ENCODE measurements at regions not wholly inside any gene's neighbourhood (a gene's known extent, or its start where the extent isn't known, plus 50 kb on each side); places are given as distances from the start of the nearest gene placed in this dataset.

DNA sequence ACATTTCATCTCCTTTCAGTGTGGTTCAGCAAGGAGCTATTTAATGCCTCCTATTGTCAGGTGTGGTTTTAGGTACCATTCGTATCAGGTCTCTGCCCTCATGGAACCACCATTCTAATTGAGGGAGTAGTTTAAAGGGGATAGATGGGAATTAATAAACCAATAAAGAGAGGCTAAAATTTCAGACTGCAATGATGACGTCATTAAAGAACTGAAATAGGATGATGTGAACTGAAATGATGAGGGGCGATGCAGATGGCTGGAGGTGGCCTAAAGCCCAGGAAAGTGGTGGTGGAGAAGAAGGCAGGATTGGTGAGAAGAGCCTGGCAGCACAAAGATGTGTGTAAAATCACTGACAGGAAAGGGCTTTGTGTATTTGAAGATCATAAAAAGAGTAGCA is 148.9 kb upstream of the RBFOX1 start:
- DNase-seq: no peak

DNA sequence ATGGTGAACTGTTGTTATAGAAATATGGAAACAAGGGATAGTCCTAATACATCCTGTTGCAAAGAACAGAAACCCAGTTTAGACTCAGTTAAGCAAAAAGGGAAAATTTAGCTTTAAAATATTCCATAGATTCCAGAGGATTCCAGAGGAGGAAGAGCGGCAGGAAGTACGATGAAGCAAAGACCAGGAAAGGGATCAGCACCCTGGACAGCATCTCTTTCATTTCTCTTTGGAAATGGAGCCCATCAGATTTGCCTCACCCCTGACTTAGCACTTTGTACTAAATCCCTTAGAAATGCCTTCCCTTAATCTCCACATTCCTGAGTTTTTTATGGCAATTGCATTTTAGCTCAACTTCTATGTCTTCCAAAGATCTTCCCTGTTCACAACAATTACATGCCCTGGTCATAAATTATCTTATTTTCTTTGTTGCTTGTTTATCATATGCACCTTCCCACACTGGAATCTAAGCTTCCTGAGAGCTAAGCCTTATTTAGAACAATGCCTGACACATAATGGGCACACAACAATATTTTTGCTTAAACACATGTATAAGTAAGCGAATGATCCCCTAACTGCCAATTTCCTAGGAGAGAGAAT is 150.0 kb upstream of the RBFOX1 start:
- DNase-seq: no peak

DNA sequence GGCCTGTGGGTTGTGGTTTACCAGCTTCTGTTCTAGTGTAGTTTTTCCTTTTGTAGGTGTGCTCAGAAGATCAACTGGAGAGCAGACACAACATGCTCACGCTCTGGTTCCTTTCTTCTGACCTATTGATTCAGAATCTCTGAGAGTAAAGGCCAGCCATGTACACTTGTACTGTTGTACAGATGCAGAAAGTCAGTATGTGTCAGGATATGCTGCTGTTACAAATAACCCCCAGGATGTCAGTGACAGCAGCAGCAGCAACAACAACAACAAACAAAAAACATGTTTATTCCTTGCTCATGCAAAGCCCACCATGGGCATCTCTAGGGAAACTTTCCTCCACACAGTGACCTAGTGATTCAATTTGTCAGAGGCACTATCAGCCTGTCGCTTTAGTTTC is 154.8 kb upstream of the RBFOX1 start:
- no peak for DNase-seq

- no peak for DNase-seq
Observed at GRCh38 chr16:7171151-7171550, 161.5 kb upstream of the RBFOX1 start.

GRCh38 chr16:7167626-7168025 is 165.0 kb upstream of the RBFOX1 start:
- no peak for DNase-seq

DNA sequence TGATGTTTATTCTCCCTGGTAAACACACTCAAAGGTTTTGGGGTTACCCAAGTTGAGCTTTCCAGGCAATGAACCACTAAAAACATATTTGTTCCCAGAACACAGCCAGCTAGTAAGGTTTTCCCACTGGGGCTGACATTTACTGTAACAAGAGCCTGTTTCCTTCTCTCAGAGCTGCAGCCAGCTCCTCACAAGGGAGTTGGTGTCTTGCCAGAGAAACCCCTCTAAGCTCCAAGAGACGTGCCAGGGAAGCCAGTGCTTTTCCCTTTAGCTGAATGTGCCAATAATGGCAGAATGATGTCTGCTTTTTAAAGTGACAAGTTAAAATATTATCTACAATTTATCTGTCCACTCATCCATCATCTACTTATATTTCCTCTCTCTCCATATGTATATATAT is 170.8 kb upstream of the RBFOX1 start:
- no peak for DNase-seq

DNA sequence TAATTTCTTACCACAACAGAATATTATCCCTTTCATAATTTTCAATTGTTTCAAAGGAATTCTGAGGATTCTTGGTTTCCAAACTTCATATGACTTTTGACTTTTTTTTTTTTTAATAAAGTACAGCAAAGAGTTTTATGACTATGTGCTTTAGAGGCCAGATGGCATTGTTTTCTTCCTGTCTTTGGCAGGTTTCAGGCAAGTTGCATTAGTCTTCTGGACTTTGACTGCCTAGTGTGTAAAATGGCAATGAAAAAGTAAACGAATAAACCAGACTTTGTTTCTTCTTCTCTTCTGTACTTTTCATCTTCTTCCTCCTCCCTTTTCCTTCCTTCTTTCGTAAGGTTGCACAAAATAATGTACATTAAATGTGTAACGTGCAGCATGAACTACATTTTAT is 172.6 kb upstream of the RBFOX1 start:
- DNase-seq: no peak

- no peak for DNase-seq
Observed at GRCh38 chr16:7158481-7158880, 174.2 kb upstream of the RBFOX1 start.

- DNase-seq: no peak
Observed at GRCh38 chr16:7150230-7150629, 182.4 kb upstream of the RBFOX1 start.

GRCh38 chr16:7148606-7149005 is 184.0 kb upstream of the RBFOX1 start:
- no peak for DNase-seq

GRCh38 chr16:7140899-7141298 is 191.7 kb upstream of the RBFOX1 start:
- no peak for DNase-seq

DNA sequence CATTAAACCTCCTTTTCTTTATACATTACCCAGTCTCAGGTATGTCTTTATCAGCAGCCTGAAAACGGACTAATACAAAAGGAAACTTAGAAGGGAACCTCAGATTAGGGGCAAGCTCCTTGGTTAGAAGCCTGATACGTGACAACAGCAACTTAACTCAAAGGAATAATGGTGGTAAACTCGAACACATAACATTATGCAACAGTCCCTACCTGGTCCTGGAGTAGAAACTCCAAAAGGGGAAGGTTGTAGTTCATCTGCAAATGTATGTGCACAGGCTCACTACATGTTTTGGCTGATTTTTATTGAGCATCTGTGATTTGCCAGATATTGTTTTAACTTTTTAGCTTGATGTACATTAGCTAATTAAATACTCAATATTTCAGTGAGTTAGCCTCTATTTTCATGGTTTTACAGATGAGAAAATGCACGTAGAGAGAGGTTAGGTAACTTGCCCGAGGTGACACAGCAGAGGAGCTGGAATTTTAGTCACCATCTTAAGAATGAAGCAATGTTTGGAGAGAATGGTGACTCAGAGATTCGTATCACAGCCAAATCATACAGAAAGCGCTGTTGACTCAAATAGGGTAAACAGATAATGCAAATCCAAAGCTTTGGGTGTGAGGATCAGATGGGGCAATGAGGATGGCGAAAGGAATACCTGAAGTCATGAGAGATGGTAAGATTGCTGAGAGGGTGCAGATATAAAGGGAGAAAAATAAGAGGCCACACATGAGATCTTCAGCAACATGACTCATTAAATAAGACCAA is 194.9 kb upstream of the RBFOX1 start:
- DNase-seq: no peak

- DNase-seq: no peak
Observed at GRCh38 chr16:7132465-7132864, 200.2 kb upstream of the RBFOX1 start.

GRCh38 chr16:7124701-7125100 is 207.9 kb upstream of the RBFOX1 start:
- no peak for DNase-seq

DNA sequence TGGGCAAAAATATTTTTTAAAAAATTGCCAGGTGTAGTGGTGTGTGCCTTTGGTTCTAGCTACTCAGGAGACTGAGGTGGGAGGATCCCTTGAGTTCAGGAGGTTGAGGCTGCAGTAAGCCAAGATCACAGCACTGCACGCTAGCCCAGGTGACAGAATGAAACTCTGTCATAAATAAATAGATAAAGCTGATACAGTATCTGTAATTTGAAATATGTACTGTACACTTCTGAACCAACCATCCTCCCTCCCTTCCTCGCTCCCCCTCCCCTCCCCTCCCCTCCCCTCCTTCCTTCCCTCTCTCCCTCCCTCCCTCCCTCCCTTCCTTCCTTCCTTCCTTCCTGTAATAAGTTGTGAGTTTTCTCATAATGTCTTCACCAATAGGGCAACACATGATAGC is 208.4 kb upstream of the RBFOX1 start:
- DNase-seq: no peak

DNA sequence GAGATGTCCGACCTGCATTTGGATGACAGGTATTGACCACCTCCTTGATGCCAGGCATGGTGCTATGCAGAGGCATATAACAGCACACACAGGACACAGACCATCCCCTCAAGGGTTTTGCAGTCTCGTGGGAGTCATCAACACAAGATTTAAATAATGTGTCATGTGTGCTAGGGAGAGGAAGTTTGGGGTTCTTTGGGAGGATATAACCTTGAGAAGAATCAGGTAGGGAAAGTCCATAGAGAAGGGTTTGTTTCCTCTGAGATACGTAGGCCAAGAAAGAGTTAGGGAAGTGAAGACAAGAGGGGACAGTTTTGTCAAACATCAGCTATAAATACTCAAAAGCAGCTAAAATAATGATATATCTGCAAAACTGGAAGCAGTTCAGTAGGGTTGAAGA is 215.9 kb upstream of the RBFOX1 start:
- DNase-seq: no peak

DNA sequence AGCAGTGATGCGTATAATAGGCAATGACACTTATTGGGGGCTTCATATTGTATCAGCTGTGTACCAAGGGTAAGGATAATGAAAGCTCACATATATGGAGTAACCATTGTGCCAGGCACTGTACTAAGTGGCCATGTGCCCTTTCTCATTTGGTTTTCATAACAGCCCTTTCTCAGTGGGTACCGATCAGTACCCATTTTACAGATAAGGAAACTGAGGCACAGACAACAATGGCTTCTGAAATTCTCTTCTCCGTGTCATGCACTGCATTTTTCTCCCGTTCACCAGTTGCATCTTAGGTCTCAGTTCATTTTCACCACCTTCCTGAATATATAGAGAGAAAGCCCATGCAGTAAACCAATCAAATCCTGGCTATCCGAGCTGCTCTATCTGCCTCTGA is 216.7 kb upstream of the RBFOX1 start:
- no peak for DNase-seq

- DNase-seq: no peak
Observed at GRCh38 chr16:7113949-7114348, 218.7 kb upstream of the RBFOX1 start.

- DNase-seq: no peak
Observed at GRCh38 chr16:7113395-7113794, 219.2 kb upstream of the RBFOX1 start.

GRCh38 chr16:7111265-7111664 is 221.4 kb upstream of the RBFOX1 start:
- DNase-seq: no peak

DNA sequence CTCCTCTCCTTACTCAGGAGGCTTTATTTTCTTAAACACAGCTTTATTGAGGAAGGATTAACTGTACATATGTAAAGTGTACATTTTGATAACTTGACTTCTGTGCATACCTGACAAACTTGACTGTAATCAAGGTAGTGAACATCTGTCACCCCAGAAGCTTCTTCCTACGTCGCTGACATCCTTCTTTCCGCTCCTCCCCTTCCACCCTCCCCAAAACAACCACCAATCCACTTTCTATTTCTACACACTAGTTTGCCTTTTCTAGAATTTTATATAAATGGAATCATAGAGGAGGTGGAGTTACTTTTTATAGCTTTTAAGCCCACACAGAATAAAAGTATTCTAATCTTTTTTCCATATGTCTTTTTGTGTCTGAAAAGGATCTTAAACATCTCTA is 225.2 kb upstream of the RBFOX1 start:
- no peak for DNase-seq

DNA sequence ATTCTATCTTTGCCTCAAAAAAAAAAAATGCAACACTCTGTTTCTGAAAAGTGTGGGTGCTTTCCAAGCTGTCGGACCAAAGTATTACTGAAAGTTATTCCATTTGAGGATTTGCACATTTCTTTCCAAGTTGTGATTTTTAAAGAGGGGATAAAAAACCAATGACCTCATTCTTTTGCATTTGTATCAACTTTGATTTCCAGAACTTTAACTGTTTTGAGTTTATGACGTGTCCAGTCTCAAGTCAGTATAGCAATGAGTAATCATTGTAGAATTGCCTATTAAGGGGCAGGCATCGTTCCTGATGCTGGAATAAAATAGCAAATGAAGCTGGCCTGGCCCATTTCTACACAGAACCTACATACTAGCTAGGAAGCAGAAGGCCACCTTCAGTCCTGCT is 229.6 kb upstream of the RBFOX1 start:
- DNase-seq: no peak

DNA sequence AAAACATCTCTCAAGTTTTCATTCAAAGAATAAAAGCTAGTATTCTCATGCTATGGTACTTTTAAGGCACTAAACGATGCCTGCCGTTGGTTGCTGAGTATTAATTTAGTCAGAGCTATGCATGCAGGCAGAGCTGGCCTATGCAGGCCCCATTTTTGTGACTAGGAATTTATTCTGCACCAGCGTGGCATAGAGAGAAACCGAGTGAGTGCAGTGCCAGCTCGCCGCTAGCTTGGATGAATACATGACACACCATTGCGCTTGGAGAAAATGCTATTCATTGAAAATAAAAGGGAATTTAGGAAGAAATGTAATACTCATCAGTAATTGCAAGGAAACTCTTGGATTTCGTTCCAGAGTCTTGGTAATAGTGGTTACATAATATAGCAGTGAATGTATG is 231.6 kb upstream of the RBFOX1 start:
- no peak for DNase-seq

GRCh38 chr16:7097518-7097917 is 235.1 kb upstream of the RBFOX1 start:
- no peak for DNase-seq

DNA sequence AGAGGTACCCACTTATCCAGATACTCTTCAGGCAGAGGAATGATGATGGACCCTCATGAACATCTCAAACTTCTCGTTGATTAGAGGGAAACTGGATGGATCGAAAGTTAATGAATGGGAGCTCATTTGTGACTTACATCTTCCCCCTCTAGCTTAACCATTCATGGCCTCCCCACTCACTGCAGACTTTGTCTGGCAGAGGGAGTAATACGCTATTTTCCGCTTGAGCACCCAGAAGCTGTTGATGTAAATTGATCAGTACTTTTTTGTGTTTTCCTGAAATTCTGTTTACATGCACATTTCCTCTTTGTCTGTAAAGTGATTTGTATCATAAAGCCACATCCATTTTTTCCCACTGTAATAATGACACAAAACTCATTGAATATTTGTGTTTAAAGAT is 239.1 kb upstream of the RBFOX1 start:
- DNase-seq: no peak
